Activated naive CD4-positive, alpha-beta T cell (primary cell): ENCODE measurements at regions not wholly inside any gene's neighbourhood (a gene's known extent, or its start where the extent isn't known, plus 50 kb on each side); places are given as distances from the start of the nearest gene placed in this dataset.

ENCODE experiments used
- DNase-seq, 4 experiments: peaks; one replicate each; lab custom pipeline; 2025; lab: John Stamatoyannopoulos, UW

DNA sequence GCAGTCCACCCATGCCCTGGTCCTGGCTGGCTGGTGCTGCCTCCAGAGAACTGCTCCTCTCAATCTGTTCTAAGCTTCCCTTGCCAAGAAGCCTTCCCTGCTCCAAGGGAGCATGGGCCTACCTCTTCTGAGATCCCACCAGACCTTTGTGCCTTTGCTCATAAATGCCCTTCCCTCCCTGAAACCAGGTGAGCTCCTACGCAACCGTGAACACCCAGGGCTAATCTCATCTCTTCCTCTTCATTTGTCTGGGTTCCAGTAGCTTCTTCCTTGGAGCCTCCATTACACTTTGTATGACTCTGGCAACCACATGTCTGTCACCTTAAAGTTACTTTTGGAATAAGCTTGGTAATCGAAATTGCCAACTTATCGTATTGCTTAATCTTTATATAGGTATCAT is 270.6 kb downstream of the PBX3 start:
- no peak for DNase-seq

GRCh38 chr9:126020836-126021235 is 273.7 kb downstream of the PBX3 start:
- no peak for DNase-seq

GRCh38 chr9:126023962-126024361 is 276.8 kb downstream of the PBX3 start:
- no peak for DNase-seq

GRCh38 chr9:126024581-126025230 is 277.5 kb downstream of the PBX3 start:
- DNase-seq: no peak

GRCh38 chr9:126025991-126026390 is 278.8 kb downstream of the PBX3 start:
- DNase-seq: no peak

GRCh38 chr9:126027566-126027965 is 280.4 kb downstream of the PBX3 start:
- DNase-seq: no peak

- no peak for DNase-seq
Measured at GRCh38 chr9:126028746-126029145, 281.6 kb downstream of the PBX3 start.

DNA sequence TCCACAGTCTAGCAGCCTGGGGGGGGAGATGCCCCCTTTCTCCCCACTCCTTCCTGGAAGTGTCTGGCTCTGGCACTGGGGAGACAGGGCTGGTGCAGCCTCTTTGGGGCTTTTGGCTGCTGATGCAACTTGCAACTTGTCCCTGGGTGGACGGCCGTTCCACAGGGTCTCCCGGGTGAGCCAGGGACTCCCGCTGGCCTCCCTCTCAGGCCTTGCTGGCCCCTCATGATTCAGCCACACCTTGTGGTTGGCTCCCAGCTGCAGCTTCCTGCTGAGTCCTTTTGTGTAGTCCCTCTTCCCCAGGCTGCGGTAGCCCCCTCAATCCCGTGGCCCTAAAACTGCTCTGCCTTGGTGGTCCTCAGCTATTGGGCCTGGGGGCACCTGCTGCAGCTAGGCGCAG is 283.5 kb downstream of the PBX3 start:
- DNase-seq: no peak

GRCh38 chr9:126031116-126031515 is 283.9 kb downstream of the PBX3 start:
- DNase-seq: no peak

DNA sequence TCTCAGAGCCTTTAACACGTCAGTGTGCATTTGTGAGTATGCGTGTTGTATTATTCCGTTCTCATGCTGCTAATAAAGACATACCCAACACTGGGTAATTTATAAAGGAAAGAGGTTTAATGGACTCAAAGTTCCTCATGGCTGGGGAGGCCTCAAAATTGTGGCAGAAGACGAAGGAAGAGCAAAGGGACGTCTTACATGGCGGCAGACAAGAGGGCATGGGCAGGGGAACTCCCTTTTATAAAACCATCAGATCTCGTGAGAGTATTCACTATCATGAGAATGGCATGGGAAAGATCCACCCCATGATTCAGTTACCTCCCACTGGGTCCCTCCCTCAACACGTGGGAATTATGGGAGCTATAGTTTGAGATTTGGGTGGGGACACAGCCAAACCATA is 285.0 kb downstream of the PBX3 start:
- DNase-seq: no peak

GRCh38 chr9:126033318-126033717 is 286.1 kb downstream of the PBX3 start:
- no peak for DNase-seq

GRCh38 chr9:126033956-126034355 is 286.8 kb downstream of the PBX3 start:
- no peak for DNase-seq

DNA sequence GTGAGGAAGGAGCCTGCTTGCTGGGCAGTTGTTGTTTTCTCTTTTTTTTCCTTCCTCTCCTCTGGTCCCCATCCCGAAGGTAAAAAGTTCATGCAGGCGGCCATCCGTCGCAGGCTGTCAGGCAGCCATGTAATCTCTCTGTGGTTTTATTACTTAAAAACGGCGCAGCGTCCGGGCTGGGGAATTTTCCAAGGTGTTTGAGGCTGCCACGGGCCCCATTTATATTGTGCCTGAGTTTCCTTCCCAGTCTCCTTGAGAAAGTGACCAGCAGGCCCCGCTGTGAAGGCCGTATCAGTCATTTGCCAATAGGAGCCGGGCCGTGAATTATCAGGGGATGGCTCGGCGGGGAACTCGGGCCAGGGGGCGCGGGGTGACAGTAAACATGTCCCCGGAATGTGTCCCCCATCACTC is 289.7 kb downstream of the PBX3 start:
- no peak for DNase-seq

DNA sequence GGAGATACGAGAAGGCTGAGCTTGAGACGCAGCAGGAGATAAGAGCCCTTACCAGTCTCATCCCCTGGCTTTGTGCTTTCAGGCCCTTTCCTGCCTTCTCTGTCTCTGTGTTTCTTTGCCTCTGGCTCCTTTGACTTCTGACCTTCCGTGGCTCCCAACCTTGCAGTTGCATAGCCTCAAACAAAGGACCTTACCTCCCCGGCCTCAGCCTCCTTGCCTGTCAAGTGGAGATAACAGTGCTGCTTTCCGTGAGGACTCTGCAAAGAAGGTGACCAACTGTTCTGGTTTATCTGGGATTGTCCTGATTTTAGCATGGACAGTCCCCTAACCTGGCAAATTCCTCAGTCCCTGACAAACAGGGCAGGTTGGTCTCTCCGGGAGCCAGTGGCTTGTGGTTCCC is 287.8 kb upstream of the MVB12B start:
- no peak for DNase-seq

- DNase-seq: no peak
Measured at GRCh38 chr9:126043681-126044080, 282.9 kb upstream of the MVB12B start.

- no peak for DNase-seq
Measured at GRCh38 chr9:126049088-126049487, 277.5 kb upstream of the MVB12B start.

GRCh38 chr9:126049896-126050604 is 276.6 kb upstream of the MVB12B start:
- no peak for DNase-seq

GRCh38 chr9:126050605-126050990 is 276.0 kb upstream of the MVB12B start:
- no peak for DNase-seq

GRCh38 chr9:126051446-126052130 is 275.0 kb upstream of the MVB12B start:
- no peak for DNase-seq

- DNase-seq: no peak
Measured at GRCh38 chr9:126052791-126053190, 273.8 kb upstream of the MVB12B start.

- DNase-seq: no peak
Measured at GRCh38 chr9:126053913-126054312, 272.7 kb upstream of the MVB12B start.

DNA sequence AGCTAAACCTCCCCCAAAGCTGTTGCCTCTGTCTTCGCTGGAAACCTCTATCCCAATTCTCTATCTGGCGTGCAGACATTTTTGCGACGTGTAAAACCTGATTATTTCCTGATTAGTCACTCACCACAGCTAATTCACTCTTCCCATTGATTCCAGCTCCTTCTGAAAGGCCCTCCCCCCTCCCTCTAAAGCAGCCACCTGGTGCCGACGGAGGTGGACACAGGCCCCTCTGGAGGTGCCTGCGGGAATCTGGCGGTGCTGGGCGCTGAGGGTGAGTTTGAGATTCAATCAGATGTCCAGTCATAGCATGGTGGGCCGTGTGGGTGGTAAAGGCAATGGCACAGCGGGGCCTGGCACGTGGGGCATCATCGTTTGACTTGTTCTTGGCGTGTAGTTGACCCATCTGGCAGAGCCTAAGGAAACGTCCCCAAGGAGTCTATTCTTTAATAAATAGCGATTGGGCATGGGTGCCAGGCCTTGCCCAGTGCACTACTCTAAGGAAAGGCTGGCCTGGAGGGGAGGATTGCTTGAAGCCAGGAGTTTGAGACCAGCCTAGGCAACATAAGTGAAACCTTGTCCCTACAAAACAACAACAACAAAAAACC is 271.1 kb upstream of the MVB12B start:
- no peak for DNase-seq
